ENCODE measurements at regions not wholly inside any gene's neighbourhood (a gene's known extent, or its start where the extent isn't known, plus 50 kb on each side); places are given as distances from the start of the nearest gene placed in this dataset.

- Histone ChIP-seq H3K4me1 (ENCODE audit: control insufficient read depth, insufficient read depth, low read length) (no peaks in the 10 kb centered on the region), H3K36me3 (ENCODE audit: control insufficient read depth in 2 of 2, insufficient read depth in 2 of 2, low read length in 1 of 2) (no peaks in the 10 kb centered on the region), H3K9me3 (replicated peaks; ENCODE audit: control insufficient read depth, insufficient read depth, low read length) (no peaks in the 10 kb centered on the region), H3K27ac (ENCODE audit: control insufficient read depth, insufficient read depth) (no peak overlapping the region), H3K4me3 (no peak overlapping the region), H4K20me1 (ENCODE audit: control insufficient read depth, insufficient read depth) (no peaks in the 10 kb centered on the region), H2AFZ (ENCODE audit: control insufficient read depth, low read depth, low read length) (no peak overlapping the region), H3K4me2 (ENCODE audit: control insufficient read depth, insufficient read depth) (no peak overlapping the region), H3K27me3 (replicated peaks in 1 of 2; ENCODE audit: control insufficient read depth in 2 of 2, insufficient read depth in 2 of 2, low read length in 1 of 2) (no peaks in the 10 kb centered on the region), H3K9ac (ENCODE audit: control insufficient read depth, insufficient read depth, low read length) (no peak overlapping the region), H3K79me2 (ENCODE audit: control insufficient read depth, insufficient read depth, low read length) (no peaks in the 10 kb centered on the region)
- RAD21 ChIA-PET (ENCODE audit: unreplicated experiment) = no interaction called here
- FAIRE-seq (no peak), DNase-seq (ENCODE audit: low read depth, low spot score) (no peak), ATAC-seq (no peak)
- 0% methylated on average over 1 of the region's 1 CpG for WGBS (ENCODE audit: insufficient coverage, insufficient replicate concordance, low lambda C conversion rate, missing lambda C conversion rate)
- in situ Hi-C loops (cut with MboI) (no loop called here), intact Hi-C loops (cut with micrococcal nuclease; ENCODE audit: unreplicated experiment) (no loop called here)
- SMC1A ChIA-PET (ENCODE audit: uncharacterized antibody, unreplicated experiment) = no interaction called here
- POLR2A ChIA-PET = no interaction called here
- BruUV-seq (replicated peaks) = no TSS peak
- TF ChIP-seq E2F8 (IDR thresholded peaks at IDR 0.05; ENCODE audit: low read depth, partially characterized antibody) (no peak), TAF1 (IDR thresholded peaks at IDR 0.05; ENCODE audit: borderline replicate concordance, low read depth, low read length) (no peak), CHD1 (IDR thresholded peaks at IDR 0.05; ENCODE audit: low read depth, low read length) (no peak), NBN (IDR thresholded peaks at IDR 0.05) (no peak), KAT2A (conservative IDR thresholded peaks at IDR 0.05; ENCODE audit: control insufficient read depth, low read depth, low read length) (no peak), CHD2 (IDR thresholded peaks at IDR 0.05; ENCODE audit: borderline replicate concordance, low read depth, low read length) (no peak), PAX5 (IDR thresholded peaks at IDR 0.05; ENCODE audit: borderline replicate concordance, low read depth, low read length) (no peak), CREM (IDR thresholded peaks at IDR 0.05; ENCODE audit: low read depth) (no peak), TCF12 (IDR thresholded peaks at IDR 0.05; ENCODE audit: low read depth, low read length) (no peak), LARP7 (IDR thresholded peaks at IDR 0.05) (no peak), KDM1A (IDR thresholded peaks at IDR 0.05; ENCODE audit: borderline replicate concordance) (no peak), REST (IDR thresholded peaks at IDR 0.05; ENCODE audit: low read depth, low read length) (no peak), IRF3 (IDR thresholded peaks at IDR 0.05) (no peak)
- CTCF ChIA-PET = no interaction called here
Measured at GRCh38 chr6:104173668-104174067, 686.1 kb downstream of the HACE1 start.
